WTC11 (cell line): ENCODE measurements at regions not wholly inside any gene's neighbourhood (a gene's known extent, or its start where the extent isn't known, plus 50 kb on each side); places are given as distances from the start of the nearest gene placed in this dataset.

Experiments
- ATAC-seq: fragments of 200-7000 bp; cut with Tn5 transposase; 2 replicates; pipeline ENCODE4 v1.10.0; 2021; ENCODE audit warnings: mild to moderate bottlenecking, moderate library complexity
- CTCF ChIA-PET: fragments of 300-600 bp; sonication (Branson Sonifier 250); formaldehyde crosslinking; loops from one replicate; lab custom pipeline; 2021; ENCODE audit warnings: antibody characterized with exemption; lab: Charles Lee
- POLR2A ChIA-PET: fragments of 350-600 bp; sonication (Branson Sonifier 250); formaldehyde crosslinking; loops from one replicate; lab custom pipeline; 2021; ENCODE audit warnings: antibody characterized with exemption; lab: Charles Lee
- DNase-seq: peaks from one replicate; pipeline ENCODE4 v3.0.0; 2021; ENCODE audit warnings: low spot score
- H3K27ac Mint-ChIP-seq: 2 replicates; pipeline ENCODE4 v1.8.0; 2021; ENCODE audit warnings: mixed read lengths
- H3K27me3 Mint-ChIP-seq: 2 replicates; pipeline ENCODE4 v1.8.0; 2021; ENCODE audit warnings: low read depth, mild to moderate bottlenecking, moderate library complexity, mixed read lengths
- H3K36me3 Mint-ChIP-seq: 2 replicates; pipeline ENCODE4 v1.8.0; 2021; ENCODE audit warnings: mixed read lengths
- H3K4me1 Mint-ChIP-seq: 2 replicates; pipeline ENCODE4 v1.8.0; 2022; ENCODE audit warnings: mixed read lengths
- H3K4me3 Mint-ChIP-seq: 2 replicates; pipeline ENCODE4 v1.8.0; 2021; ENCODE audit warnings: mild to moderate bottlenecking, moderate library complexity, mixed read lengths
- H3K9me3 Mint-ChIP-seq: 2 replicates; pipeline ENCODE4 v1.8.0; 2021; ENCODE audit warnings: mixed read lengths
- ATF1 ChIP-seq: sonication (generic); formaldehyde crosslinking; IDR thresholded peaks from 2 replicates; pipeline ENCODE4 v1.8.1; 2023; ENCODE audit warnings: mild to moderate bottlenecking, moderate library complexity, missing genetic modification reagents
- CBFB ChIP-seq: sonication (generic); formaldehyde crosslinking; IDR thresholded peaks from 2 replicates; pipeline ENCODE4 v1.8.1; 2022; ENCODE audit warnings: mild to moderate bottlenecking, low read depth, missing genetic modification reagents
- FOXP1 ChIP-seq: sonication (generic); formaldehyde crosslinking; IDR thresholded peaks from 2 replicates; pipeline ENCODE4 v1.8.0; 2022; ENCODE audit warnings: missing genetic modification reagents, mild to moderate bottlenecking, moderate library complexity, borderline replicate concordance
- JAZF1 ChIP-seq: fragments of 250-450 bp; sonication (Bioruptor Pico); IDR thresholded peaks from 2 replicates; pipeline ENCODE4 v1.9.0; 2021; ENCODE audit warnings: moderate library complexity, mild to moderate bottlenecking, inconsistent platforms
- MYBL2 ChIP-seq: sonication (generic); formaldehyde crosslinking; IDR thresholded peaks from 2 replicates; pipeline ENCODE4 v1.8.1; 2023; ENCODE audit warnings: mild to moderate bottlenecking, moderate library complexity, missing genetic modification reagents
- NFYB ChIP-seq: sonication (generic); formaldehyde crosslinking; conservative IDR thresholded peaks from 2 replicates; pipeline ENCODE4 v1.8.0; 2022; ENCODE audit warnings: low read depth, missing genetic modification reagents
- SOX15 ChIP-seq: fragments of 250-450 bp; sonication (Bioruptor Pico); IDR thresholded peaks from 2 replicates; pipeline ENCODE4 v1.9.0; 2021; ENCODE audit warnings: mild to moderate bottlenecking
- TCF7 ChIP-seq: sonication (generic); formaldehyde crosslinking; IDR thresholded peaks from 2 replicates; pipeline ENCODE4 v1.8.0; 2022; ENCODE audit warnings: mild to moderate bottlenecking, low read depth, missing genetic modification reagents, moderate library complexity
- ZBTB21 ChIP-seq: sonication (generic); formaldehyde crosslinking; IDR thresholded peaks from 2 replicates; pipeline ENCODE4 v1.8.1; 2023; ENCODE audit warnings: mild to moderate bottlenecking, missing genetic modification reagents, borderline replicate concordance
- ZNF317 ChIP-seq: sonication (generic); formaldehyde crosslinking; IDR thresholded peaks from 2 replicates; pipeline ENCODE4 v1.8.1; 2023; ENCODE audit warnings: low read depth, mild to moderate bottlenecking, moderate library complexity, missing genetic modification reagents, borderline replicate concordance
- ZNF396 ChIP-seq: fragments of 250-450 bp; sonication (Bioruptor Pico); IDR thresholded peaks from 2 replicates; pipeline ENCODE4 v1.8.0; 2021; ENCODE audit warnings: mild to moderate bottlenecking, moderate library complexity, borderline replicate concordance
- ZNF671 ChIP-seq: fragments of 250-450 bp; sonication (Bioruptor Pico); IDR thresholded peaks from 2 replicates; pipeline ENCODE4 v1.8.0; 2021; ENCODE audit warnings: mild to moderate bottlenecking
- TF ChIP-seq, protein P1 (sequence below): sonication (generic); formaldehyde crosslinking; IDR thresholded peaks from 2 replicates; pipeline ENCODE4 v1.8.1; 2022; ENCODE audit warnings: low read depth, missing genetic modification reagents, borderline replicate concordance
- TF ChIP-seq, protein P2 (sequence below): sonication (generic); formaldehyde crosslinking; IDR thresholded peaks from 2 replicates; pipeline ENCODE4 v1.8.1; 2022; ENCODE audit warnings: mild to moderate bottlenecking, moderate library complexity, missing genetic modification reagents
- TF ChIP-seq, protein P3 (sequence below): sonication (generic); formaldehyde crosslinking; conservative IDR thresholded peaks from 2 replicates; pipeline ENCODE4 v1.8.1; 2023; ENCODE audit warnings: mild to moderate bottlenecking, low read depth, missing genetic modification reagents, moderate library complexity
- TF ChIP-seq, protein P4 (sequence below): sonication (generic); formaldehyde crosslinking; IDR thresholded peaks from 2 replicates; pipeline ENCODE4 v1.8.0; 2023; ENCODE audit warnings: mild to moderate bottlenecking, missing genetic modification reagents
- TF ChIP-seq, protein P5 (sequence below): sonication (generic); formaldehyde crosslinking; IDR thresholded peaks from 2 replicates; pipeline ENCODE4 v1.8.1; 2023; ENCODE audit warnings: mild to moderate bottlenecking, missing genetic modification reagents, borderline replicate concordance
- TF ChIP-seq, protein P6 (sequence below): sonication (generic); formaldehyde crosslinking; IDR thresholded peaks from 2 replicates; pipeline ENCODE4 v1.8.1; 2022; ENCODE audit warnings: low read depth, mild to moderate bottlenecking, moderate library complexity, missing genetic modification reagents, borderline replicate concordance
- TF ChIP-seq, protein P7 (sequence below): sonication (generic); formaldehyde crosslinking; IDR thresholded peaks from 2 replicates; pipeline ENCODE4 v1.8.0; 2022; ENCODE audit warnings: missing genetic modification reagents
- TF ChIP-seq, protein P8 (sequence below): sonication (generic); formaldehyde crosslinking; IDR thresholded peaks from 2 replicates; pipeline ENCODE4 v1.8.1; 2023; ENCODE audit warnings: mild to moderate bottlenecking, missing genetic modification reagents, moderate library complexity

DNA sequence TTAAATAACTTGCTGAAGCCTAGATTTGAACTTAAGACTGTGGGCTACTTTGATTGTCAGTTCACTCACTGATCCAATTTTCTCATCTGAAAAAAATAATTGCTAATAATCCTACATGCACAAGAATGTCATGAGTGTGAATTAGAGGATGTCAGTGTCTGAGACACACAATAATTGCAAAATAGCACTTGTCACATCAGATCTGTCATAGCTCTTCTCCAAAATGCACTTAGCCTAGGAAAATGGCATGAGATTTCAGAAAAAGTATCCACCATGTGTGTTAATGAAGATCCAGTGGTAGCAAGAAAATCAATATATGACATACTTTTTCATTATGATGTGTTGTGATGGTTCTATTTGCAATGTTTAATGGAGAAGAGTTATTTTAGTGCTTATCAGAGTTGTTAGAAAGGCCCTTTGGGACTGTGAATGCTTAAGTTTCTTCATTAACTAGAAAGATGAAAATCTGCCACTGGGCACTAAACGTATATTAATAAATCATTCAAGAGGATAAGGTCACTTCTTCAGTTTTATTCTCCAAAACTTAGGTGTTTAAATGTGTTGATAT lies 786.2 kb downstream of the C6orf118 start:
- CTCF ChIA-PET, result no interaction called here
- H3K36me3 Mint-ChIP-seq, result peaks cover 53% of the 10 kb centered on the region
- no peaks in the 10 kb centered on the region for H3K27me3 Mint-ChIP-seq
- DNase-seq (no peak), ATAC-seq (no peak)
- H3K4me3 Mint-ChIP-seq, result no peak overlapping the region
- peaks cover 66% of the 10 kb centered on the region for H3K9me3 Mint-ChIP-seq
- TF ChIP-seq, protein P1, sequence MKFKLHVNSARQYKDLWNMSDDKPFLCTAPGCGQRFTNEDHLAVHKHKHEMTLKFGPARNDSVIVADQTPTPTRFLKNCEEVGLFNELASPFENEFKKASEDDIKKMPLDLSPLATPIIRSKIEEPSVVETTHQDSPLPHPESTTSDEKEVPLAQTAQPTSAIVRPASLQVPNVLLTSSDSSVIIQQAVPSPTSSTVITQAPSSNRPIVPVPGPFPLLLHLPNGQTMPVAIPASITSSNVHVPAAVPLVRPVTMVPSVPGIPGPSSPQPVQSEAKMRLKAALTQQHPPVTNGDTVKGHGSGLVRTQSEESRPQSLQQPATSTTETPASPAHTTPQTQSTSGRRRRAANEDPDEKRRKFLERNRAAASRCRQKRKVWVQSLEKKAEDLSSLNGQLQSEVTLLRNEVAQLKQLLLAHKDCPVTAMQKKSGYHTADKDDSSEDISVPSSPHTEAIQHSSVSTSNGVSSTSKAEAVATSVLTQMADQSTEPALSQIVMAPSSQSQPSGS (CRISPR knock-in tag), result no peak
- TF ChIP-seq, protein P2, sequence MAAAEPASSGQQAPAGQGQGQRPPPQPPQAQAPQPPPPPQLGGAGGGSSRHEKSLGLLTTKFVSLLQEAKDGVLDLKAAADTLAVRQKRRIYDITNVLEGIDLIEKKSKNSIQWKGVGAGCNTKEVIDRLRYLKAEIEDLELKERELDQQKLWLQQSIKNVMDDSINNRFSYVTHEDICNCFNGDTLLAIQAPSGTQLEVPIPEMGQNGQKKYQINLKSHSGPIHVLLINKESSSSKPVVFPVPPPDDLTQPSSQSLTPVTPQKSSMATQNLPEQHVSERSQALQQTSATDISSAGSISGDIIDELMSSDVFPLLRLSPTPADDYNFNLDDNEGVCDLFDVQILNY (CRISPR knock-in tag), result no peak
- TF ChIP-seq, protein P3, sequence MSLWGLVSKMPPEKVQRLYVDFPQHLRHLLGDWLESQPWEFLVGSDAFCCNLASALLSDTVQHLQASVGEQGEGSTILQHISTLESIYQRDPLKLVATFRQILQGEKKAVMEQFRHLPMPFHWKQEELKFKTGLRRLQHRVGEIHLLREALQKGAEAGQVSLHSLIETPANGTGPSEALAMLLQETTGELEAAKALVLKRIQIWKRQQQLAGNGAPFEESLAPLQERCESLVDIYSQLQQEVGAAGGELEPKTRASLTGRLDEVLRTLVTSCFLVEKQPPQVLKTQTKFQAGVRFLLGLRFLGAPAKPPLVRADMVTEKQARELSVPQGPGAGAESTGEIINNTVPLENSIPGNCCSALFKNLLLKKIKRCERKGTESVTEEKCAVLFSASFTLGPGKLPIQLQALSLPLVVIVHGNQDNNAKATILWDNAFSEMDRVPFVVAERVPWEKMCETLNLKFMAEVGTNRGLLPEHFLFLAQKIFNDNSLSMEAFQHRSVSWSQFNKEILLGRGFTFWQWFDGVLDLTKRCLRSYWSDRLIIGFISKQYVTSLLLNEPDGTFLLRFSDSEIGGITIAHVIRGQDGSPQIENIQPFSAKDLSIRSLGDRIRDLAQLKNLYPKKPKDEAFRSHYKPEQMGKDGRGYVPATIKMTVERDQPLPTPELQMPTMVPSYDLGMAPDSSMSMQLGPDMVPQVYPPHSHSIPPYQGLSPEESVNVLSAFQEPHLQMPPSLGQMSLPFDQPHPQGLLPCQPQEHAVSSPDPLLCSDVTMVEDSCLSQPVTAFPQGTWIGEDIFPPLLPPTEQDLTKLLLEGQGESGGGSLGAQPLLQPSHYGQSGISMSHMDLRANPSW (CRISPR knock-in tag), result no peak
- TF ChIP-seq, protein P4, sequence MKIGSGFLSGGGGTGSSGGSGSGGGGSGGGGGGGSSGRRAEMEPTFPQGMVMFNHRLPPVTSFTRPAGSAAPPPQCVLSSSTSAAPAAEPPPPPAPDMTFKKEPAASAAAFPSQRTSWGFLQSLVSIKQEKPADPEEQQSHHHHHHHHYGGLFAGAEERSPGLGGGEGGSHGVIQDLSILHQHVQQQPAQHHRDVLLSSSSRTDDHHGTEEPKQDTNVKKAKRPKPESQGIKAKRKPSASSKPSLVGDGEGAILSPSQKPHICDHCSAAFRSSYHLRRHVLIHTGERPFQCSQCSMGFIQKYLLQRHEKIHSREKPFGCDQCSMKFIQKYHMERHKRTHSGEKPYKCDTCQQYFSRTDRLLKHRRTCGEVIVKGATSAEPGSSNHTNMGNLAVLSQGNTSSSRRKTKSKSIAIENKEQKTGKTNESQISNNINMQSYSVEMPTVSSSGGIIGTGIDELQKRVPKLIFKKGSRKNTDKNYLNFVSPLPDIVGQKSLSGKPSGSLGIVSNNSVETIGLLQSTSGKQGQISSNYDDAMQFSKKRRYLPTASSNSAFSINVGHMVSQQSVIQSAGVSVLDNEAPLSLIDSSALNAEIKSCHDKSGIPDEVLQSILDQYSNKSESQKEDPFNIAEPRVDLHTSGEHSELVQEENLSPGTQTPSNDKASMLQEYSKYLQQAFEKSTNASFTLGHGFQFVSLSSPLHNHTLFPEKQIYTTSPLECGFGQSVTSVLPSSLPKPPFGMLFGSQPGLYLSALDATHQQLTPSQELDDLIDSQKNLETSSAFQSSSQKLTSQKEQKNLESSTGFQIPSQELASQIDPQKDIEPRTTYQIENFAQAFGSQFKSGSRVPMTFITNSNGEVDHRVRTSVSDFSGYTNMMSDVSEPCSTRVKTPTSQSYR, result no peak
- TF ChIP-seq, protein P5, sequence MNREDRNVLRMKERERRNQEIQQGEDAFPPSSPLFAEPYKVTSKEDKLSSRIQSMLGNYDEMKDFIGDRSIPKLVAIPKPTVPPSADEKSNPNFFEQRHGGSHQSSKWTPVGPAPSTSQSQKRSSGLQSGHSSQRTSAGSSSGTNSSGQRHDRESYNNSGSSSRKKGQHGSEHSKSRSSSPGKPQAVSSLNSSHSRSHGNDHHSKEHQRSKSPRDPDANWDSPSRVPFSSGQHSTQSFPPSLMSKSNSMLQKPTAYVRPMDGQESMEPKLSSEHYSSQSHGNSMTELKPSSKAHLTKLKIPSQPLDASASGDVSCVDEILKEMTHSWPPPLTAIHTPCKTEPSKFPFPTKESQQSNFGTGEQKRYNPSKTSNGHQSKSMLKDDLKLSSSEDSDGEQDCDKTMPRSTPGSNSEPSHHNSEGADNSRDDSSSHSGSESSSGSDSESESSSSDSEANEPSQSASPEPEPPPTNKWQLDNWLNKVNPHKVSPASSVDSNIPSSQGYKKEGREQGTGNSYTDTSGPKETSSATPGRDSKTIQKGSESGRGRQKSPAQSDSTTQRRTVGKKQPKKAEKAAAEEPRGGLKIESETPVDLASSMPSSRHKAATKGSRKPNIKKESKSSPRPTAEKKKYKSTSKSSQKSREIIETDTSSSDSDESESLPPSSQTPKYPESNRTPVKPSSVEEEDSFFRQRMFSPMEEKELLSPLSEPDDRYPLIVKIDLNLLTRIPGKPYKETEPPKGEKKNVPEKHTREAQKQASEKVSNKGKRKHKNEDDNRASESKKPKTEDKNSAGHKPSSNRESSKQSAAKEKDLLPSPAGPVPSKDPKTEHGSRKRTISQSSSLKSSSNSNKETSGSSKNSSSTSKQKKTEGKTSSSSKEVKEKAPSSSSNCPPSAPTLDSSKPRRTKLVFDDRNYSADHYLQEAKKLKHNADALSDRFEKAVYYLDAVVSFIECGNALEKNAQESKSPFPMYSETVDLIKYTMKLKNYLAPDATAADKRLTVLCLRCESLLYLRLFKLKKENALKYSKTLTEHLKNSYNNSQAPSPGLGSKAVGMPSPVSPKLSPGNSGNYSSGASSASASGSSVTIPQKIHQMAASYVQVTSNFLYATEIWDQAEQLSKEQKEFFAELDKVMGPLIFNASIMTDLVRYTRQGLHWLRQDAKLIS, result no peak
- no peak for TF ChIP-seq CBFB (CRISPR knock-in tag)
- no peak for TF ChIP-seq ZNF671 (CRISPR knock-in tag)
- TF ChIP-seq ATF1 (CRISPR knock-in tag), result no peak
- TF ChIP-seq, protein P6, sequence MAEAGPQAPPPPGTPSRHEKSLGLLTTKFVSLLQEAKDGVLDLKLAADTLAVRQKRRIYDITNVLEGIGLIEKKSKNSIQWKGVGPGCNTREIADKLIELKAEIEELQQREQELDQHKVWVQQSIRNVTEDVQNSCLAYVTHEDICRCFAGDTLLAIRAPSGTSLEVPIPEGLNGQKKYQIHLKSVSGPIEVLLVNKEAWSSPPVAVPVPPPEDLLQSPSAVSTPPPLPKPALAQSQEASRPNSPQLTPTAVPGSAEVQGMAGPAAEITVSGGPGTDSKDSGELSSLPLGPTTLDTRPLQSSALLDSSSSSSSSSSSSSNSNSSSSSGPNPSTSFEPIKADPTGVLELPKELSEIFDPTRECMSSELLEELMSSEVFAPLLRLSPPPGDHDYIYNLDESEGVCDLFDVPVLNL (CRISPR knock-in tag), result no peak
- no peak for TF ChIP-seq ZNF317 (CRISPR knock-in tag)
- no peak for TF ChIP-seq JAZF1 (CRISPR knock-in tag)
- TF ChIP-seq ZNF396 (CRISPR knock-in tag), result no peak
- TF ChIP-seq SOX15 (CRISPR knock-in tag), result no peak
- TF ChIP-seq, protein P7, sequence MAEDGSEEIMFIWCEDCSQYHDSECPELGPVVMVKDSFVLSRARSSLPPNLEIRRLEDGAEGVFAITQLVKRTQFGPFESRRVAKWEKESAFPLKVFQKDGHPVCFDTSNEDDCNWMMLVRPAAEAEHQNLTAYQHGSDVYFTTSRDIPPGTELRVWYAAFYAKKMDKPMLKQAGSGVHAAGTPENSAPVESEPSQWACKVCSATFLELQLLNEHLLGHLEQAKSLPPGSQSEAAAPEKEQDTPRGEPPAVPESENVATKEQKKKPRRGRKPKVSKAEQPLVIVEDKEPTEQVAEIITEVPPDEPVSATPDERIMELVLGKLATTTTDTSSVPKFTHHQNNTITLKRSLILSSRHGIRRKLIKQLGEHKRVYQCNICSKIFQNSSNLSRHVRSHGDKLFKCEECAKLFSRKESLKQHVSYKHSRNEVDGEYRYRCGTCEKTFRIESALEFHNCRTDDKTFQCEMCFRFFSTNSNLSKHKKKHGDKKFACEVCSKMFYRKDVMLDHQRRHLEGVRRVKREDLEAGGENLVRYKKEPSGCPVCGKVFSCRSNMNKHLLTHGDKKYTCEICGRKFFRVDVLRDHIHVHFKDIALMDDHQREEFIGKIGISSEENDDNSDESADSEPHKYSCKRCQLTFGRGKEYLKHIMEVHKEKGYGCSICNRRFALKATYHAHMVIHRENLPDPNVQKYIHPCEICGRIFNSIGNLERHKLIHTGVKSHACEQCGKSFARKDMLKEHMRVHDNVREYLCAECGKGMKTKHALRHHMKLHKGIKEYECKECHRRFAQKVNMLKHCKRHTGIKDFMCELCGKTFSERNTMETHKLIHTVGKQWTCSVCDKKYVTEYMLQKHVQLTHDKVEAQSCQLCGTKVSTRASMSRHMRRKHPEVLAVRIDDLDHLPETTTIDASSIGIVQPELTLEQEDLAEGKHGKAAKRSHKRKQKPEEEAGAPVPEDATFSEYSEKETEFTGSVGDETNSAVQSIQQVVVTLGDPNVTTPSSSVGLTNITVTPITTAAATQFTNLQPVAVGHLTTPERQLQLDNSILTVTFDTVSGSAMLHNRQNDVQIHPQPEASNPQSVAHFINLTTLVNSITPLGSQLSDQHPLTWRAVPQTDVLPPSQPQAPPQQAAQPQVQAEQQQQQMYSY (CRISPR knock-in tag), result no peak
- TF ChIP-seq, protein P8, sequence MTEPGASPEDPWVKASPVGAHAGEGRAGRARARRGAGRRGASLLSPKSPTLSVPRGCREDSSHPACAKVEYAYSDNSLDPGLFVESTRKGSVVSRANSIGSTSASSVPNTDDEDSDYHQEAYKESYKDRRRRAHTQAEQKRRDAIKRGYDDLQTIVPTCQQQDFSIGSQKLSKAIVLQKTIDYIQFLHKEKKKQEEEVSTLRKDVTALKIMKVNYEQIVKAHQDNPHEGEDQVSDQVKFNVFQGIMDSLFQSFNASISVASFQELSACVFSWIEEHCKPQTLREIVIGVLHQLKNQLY (CRISPR knock-in tag), result no peak
- TF ChIP-seq ZBTB21 (CRISPR knock-in tag), result no peak
- TF ChIP-seq NFYB (CRISPR knock-in tag), result no peak
- TF ChIP-seq FOXP1, result no peak
- no peak for TF ChIP-seq TCF7 (CRISPR knock-in tag)
- TF ChIP-seq MYBL2 (CRISPR knock-in tag), result no peak
- POLR2A ChIA-PET, result no interaction called here
- no peak overlapping the region for H3K27ac Mint-ChIP-seq
- H3K4me1 Mint-ChIP-seq, result peaks cover 6% of the 10 kb centered on the region; the same call in 1 of the 2 replicates
